DOHH2 (cell line): ENCODE measurements at regions not wholly inside any gene's neighbourhood (a gene's known extent, or its start where the extent isn't known, plus 50 kb on each side); places are given as distances from the start of the nearest gene placed in this dataset.

Source experiments
- EZH2phosphoT487 ChIP-seq: fragments of 200-600 bp; sonication (generic); IDR thresholded peaks from 2 replicates; pipeline ENCODE4 v1.6.1; 2017; ENCODE audit warnings: borderline replicate concordance, mild to moderate bottlenecking, antibody characterized with exemption, low read length, moderate library complexity, mixed read lengths
- TF ChIP-seq, protein P1 (sequence below): fragments of 200-600 bp; sonication (generic); IDR thresholded peaks from one replicate; pipeline ENCODE4 v1.5.1; 2014; ENCODE audit warnings: antibody characterized with exemption, mild to moderate bottlenecking, low read depth, low read length; ENCODE audit not compliant: poor library complexity, severe bottlenecking

DNA sequence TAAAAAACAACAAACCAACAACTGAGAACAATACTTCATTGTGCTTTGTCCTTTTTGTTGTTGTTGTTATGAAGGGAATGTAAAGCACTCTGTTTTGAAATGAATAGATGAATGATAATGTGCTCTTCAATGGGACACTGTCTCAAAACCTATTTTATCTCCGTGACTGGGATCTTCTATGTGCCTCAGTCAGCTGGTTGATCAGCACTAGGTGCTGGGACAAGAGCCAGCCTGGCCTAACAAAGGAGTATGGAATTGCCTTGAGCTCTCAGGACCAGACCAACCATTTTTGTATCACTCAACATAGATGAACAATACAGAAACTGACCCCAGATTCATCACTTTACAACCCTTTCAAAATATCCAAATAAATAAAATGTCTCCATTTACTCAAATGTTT lies 440.2 kb downstream of the KCNJ2 start:
- no peak for TF ChIP-seq EZH2phosphoT487
- TF ChIP-seq, protein P1, sequence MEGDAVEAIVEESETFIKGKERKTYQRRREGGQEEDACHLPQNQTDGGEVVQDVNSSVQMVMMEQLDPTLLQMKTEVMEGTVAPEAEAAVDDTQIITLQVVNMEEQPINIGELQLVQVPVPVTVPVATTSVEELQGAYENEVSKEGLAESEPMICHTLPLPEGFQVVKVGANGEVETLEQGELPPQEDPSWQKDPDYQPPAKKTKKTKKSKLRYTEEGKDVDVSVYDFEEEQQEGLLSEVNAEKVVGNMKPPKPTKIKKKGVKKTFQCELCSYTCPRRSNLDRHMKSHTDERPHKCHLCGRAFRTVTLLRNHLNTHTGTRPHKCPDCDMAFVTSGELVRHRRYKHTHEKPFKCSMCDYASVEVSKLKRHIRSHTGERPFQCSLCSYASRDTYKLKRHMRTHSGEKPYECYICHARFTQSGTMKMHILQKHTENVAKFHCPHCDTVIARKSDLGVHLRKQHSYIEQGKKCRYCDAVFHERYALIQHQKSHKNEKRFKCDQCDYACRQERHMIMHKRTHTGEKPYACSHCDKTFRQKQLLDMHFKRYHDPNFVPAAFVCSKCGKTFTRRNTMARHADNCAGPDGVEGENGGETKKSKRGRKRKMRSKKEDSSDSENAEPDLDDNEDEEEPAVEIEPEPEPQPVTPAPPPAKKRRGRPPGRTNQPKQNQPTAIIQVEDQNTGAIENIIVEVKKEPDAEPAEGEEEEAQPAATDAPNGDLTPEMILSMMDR = no peak
